ENCODE measurements at regions not wholly inside any gene's neighbourhood (a gene's known extent, or its start where the extent isn't known, plus 50 kb on each side); places are given as distances from the start of the nearest gene placed in this dataset.
"Not testable (repeated sequence)": the region's sequence is repeated elsewhere in the genome, so short reads cannot be mapped to it uniquely, and the experiment has no call there.

GRCh38 chr4:68720723-68721122 lies 50.3 kb upstream of the UGT2B15 start:
- DNase-seq, result not testable (repeated sequence)

- DNase-seq, result peak; percentile 6 to 35
Measured at GRCh38 chr4:68724426-68724825, 54.0 kb upstream of the UGT2B15 start.

GRCh38 chr4:68724922-68725321 lies 54.5 kb upstream of the UGT2B15 start:
- DNase-seq, result no peak

- DNase-seq, result no peak
Measured at GRCh38 chr4:68732653-68733466, 62.4 kb upstream of the UGT2B15 start.

GRCh38 chr4:68734095-68734494 lies 63.6 kb upstream of the UGT2B15 start:
- no peak for DNase-seq

- DNase-seq, result no peak
Measured at GRCh38 chr4:68735106-68735505, 64.7 kb upstream of the UGT2B15 start.

- no peak for DNase-seq
Measured at GRCh38 chr4:68736813-68737212, 66.4 kb upstream of the UGT2B15 start.

- DNase-seq, result no peak
Measured at GRCh38 chr4:68738036-68738435, 67.6 kb upstream of the UGT2B15 start.

- DNase-seq, result no peak
Measured at GRCh38 chr4:68744368-68744767, 71.4 kb upstream of the UGT2B10 start.

GRCh38 chr4:68748181-68748991 lies 67.4 kb upstream of the UGT2B10 start:
- DNase-seq, result no peak

- DNase-seq, result no peak
Measured at GRCh38 chr4:68750555-68750954, 65.2 kb upstream of the UGT2B10 start.

- no peak for DNase-seq
Measured at GRCh38 chr4:68751138-68751537, 64.7 kb upstream of the UGT2B10 start.

GRCh38 chr4:68765876-68766275 lies 49.9 kb upstream of the UGT2B10 start:
- no peak for DNase-seq

All from SHP77 (cell line).